Kasumi-1 (cell line): ENCODE measurements at regions not wholly inside any gene's neighbourhood (a gene's known extent, or its start where the extent isn't known, plus 50 kb on each side); places are given as distances from the start of the nearest gene placed in this dataset.

Experiments
- DNase-seq, 2 experiments: peaks; one replicate each; lab custom pipeline; 2025; lab: John Stamatoyannopoulos, UW

GRCh38 chr5:8848997-8849594 lies 696.8 kb downstream of the SEMA5A start:
- DNase-seq = no peak

- peak in 1 of 2 experiments; percentile 3 for DNase-seq
These were observed 694.8 kb downstream of the SEMA5A start for GRCh38 chr5:8851101-8851500.

- DNase-seq = no peak
These were observed 688.8 kb downstream of the SEMA5A start for GRCh38 chr5:8857051-8857450.

GRCh38 chr5:8861764-8862163 lies 684.1 kb downstream of the SEMA5A start:
- DNase-seq = no peak

- peak; percentile 52 to 58 for DNase-seq
These were observed 681.8 kb downstream of the SEMA5A start for GRCh38 chr5:8864053-8864452.

GRCh38 chr5:8865266-8865665 lies 680.6 kb downstream of the SEMA5A start:
- DNase-seq = no peak

- DNase-seq = no peak
These were observed 680.0 kb downstream of the SEMA5A start for GRCh38 chr5:8865686-8866374.

- no peak for DNase-seq
These were observed 677.6 kb downstream of the SEMA5A start for GRCh38 chr5:8868283-8868682.

GRCh38 chr5:8869932-8870331 lies 675.9 kb downstream of the SEMA5A start:
- DNase-seq = no peak

- no peak for DNase-seq
These were observed 675.4 kb downstream of the SEMA5A start for GRCh38 chr5:8870349-8870958.

GRCh38 chr5:8870959-8871355 lies 674.9 kb downstream of the SEMA5A start:
- DNase-seq = no peak

GRCh38 chr5:8871446-8871845 lies 674.4 kb downstream of the SEMA5A start:
- no peak for DNase-seq

GRCh38 chr5:8875722-8876121 lies 670.2 kb downstream of the SEMA5A start:
- DNase-seq = no peak

GRCh38 chr5:8879248-8879647 lies 666.6 kb downstream of the SEMA5A start:
- no peak for DNase-seq

GRCh38 chr5:8884029-8884428 lies 661.8 kb downstream of the SEMA5A start:
- no peak for DNase-seq

- no peak for DNase-seq
These were observed 652.9 kb downstream of the SEMA5A start for GRCh38 chr5:8892926-8893325.

- DNase-seq = no peak
These were observed 651.8 kb downstream of the SEMA5A start for GRCh38 chr5:8894031-8894430.

GRCh38 chr5:8895062-8895461 lies 650.8 kb downstream of the SEMA5A start:
- DNase-seq = no peak

GRCh38 chr5:8895599-8895998 lies 650.3 kb downstream of the SEMA5A start:
- no peak for DNase-seq

GRCh38 chr5:8897316-8897715 lies 648.6 kb downstream of the SEMA5A start:
- DNase-seq = no peak

- DNase-seq = no peak
These were observed 640.9 kb downstream of the SEMA5A start for GRCh38 chr5:8905021-8905420.

- DNase-seq = no peak
These were observed 639.4 kb downstream of the SEMA5A start for GRCh38 chr5:8906303-8906967.
